BJ (cell line): ENCODE measurements at regions not wholly inside any gene's neighbourhood (a gene's known extent, or its start where the extent isn't known, plus 50 kb on each side); places are given as distances from the start of the nearest gene placed in this dataset.

Experiments used
- CTCF ChIA-PET: fragments of 350-600 bp; formaldehyde crosslinking; extraction: SDS; loops from one replicate; lab custom pipeline; 2021; ENCODE audit warnings: antibody characterized with exemption, inconsistent platforms; lab: Yijun Ruan, JAX
- POLR2A ChIA-PET: fragments of 300-600 bp; sonication (Branson Sonifier 250); formaldehyde crosslinking; extraction: SDS; loops from one replicate; lab custom pipeline; 2021; ENCODE audit warnings: antibody characterized with exemption; lab: Charles Lee
- DNase-seq: peaks from one replicate; pipeline ENCODE4 v3.0.0-alpha.2; 2011; ENCODE audit warnings: low read depth
- H3K27me3 ChIP-seq: 2 replicates; pipeline ENCODE4 v1.6.0; 2011; ENCODE audit warnings: low read length; ENCODE audit not compliant: control insufficient read depth, insufficient read depth
- H3K36me3 ChIP-seq: 2 replicates; pipeline ENCODE4 v1.5.1; 2011; ENCODE audit warnings: low read length; ENCODE audit not compliant: control insufficient read depth, insufficient read depth
- H3K4me3 ChIP-seq: 2 replicates; pipeline ENCODE4 v1.5.1; 2011; ENCODE audit warnings: low read depth, mild to moderate bottlenecking, control low read depth, low read length
- CTCF ChIP-seq: IDR thresholded peaks from 2 replicates; pipeline ENCODE4 v1.5.1; 2011; ENCODE audit warnings: low read depth, mild to moderate bottlenecking, control low read depth, inconsistent platforms, low read length, moderate library complexity; ENCODE audit not compliant: insufficient read depth

GRCh38 chr11:119976805-119977560 lies 160.9 kb downstream of the TRIM29 start:
- H3K27me3 ChIP-seq, result no peaks in the 10 kb centered on the region
- no peak overlapping the region for H3K4me3 ChIP-seq
- TF ChIP-seq CTCF, result no peak
- ChIA-PET CTCF (no interaction called here), POLR2A (no interaction called here)
- no peaks in the 10 kb centered on the region for H3K36me3 ChIP-seq
- no peak for DNase-seq

- no peaks in the 10 kb centered on the region for H3K27me3 ChIP-seq
- TF ChIP-seq CTCF, result no peak
- no peak overlapping the region for H3K4me3 ChIP-seq
- ChIA-PET CTCF (no interaction called here), POLR2A (no interaction called here)
- no peaks in the 10 kb centered on the region for H3K36me3 ChIP-seq
- DNase-seq, result no peak
Observed at GRCh38 chr11:119975561-119976152, 162.3 kb downstream of the TRIM29 start.

- POLR2A ChIA-PET, result no interaction called here
- TF ChIP-seq CTCF, result no peak
- Histone ChIP-seq H3K36me3 (no peaks in the 10 kb centered on the region), H3K27me3 (no peaks in the 10 kb centered on the region), H3K4me3 (no peak overlapping the region)
- DNase-seq, result no peak
- CTCF ChIA-PET, result no interaction called here
Observed at GRCh38 chr11:119974467-119974866, 163.4 kb downstream of the TRIM29 start.

GRCh38 chr11:119974051-119974450 lies 163.9 kb downstream of the TRIM29 start:
- CTCF ChIA-PET, result no interaction called here
- POLR2A ChIA-PET, result no interaction called here
- H3K4me3 ChIP-seq, result no peak overlapping the region
- DNase-seq, result no peak
- H3K36me3 ChIP-seq, result no peaks in the 10 kb centered on the region
- no peaks in the 10 kb centered on the region for H3K27me3 ChIP-seq
- no peak for TF ChIP-seq CTCF

- ChIA-PET CTCF (no interaction called here), POLR2A (no interaction called here)
- no peaks in the 10 kb centered on the region for H3K27me3 ChIP-seq
- no peaks in the 10 kb centered on the region for H3K36me3 ChIP-seq
- H3K4me3 ChIP-seq, result no peak overlapping the region
- no peak for TF ChIP-seq CTCF
- DNase-seq, result no peak
Observed at GRCh38 chr11:119972281-119972680, 165.6 kb downstream of the TRIM29 start.
